Mucosa of rectum (tissue), 2 donors: ENCODE measurements at regions not wholly inside any gene's neighbourhood (a gene's known extent, or its start where the extent isn't known, plus 50 kb on each side); places are given as distances from the start of the nearest gene placed in this dataset.

ENCODE experiments used
- H3K27ac ChIP-seq, 2 donors: one replicate each; pipeline ENCODE4 v1.7.0; 2013; ENCODE audit warnings: inconsistent platforms in 2 of 2, low read depth in 2 of 2, low read length in 2 of 2
- H3K27me3 ChIP-seq, 2 donors: one replicate each; pipeline ENCODE4 v1.7.0; 2013; ENCODE audit warnings: low read length in 2 of 2; ENCODE audit not compliant: control insufficient read depth in 2 of 2, insufficient read depth in 2 of 2
- H3K36me3 ChIP-seq, 2 donors: one replicate each; pipeline ENCODE4 v1.7.0; 2013; ENCODE audit warnings: low read length in 2 of 2; ENCODE audit not compliant: control insufficient read depth in 2 of 2, insufficient read depth in 2 of 2
- H3K4me1 ChIP-seq, 2 donors: one replicate each; pipeline ENCODE4 v1.7.0; 2013; ENCODE audit warnings: low read length in 2 of 2, mild to moderate bottlenecking in 1 of 2; ENCODE audit not compliant: control insufficient read depth in 2 of 2, insufficient read depth in 2 of 2
- H3K4me3 ChIP-seq, 2 donors: one replicate each; pipeline ENCODE4 v1.7.0; 2013; ENCODE audit warnings: low read length in 2 of 2
- H3K9ac ChIP-seq, 2 donors: one replicate each; pipeline ENCODE4 v1.7.0; 2013; ENCODE audit warnings: low read length in 2 of 2, low read depth in 1 of 2, mild to moderate bottlenecking in 1 of 2
- H3K9me3 ChIP-seq, 2 donors: one replicate each; pipeline ENCODE4 v1.7.0; 2013; ENCODE audit warnings: low read length in 2 of 2; ENCODE audit not compliant: control insufficient read depth in 2 of 2
- donor health status: healthy.
- donor health status: Normal muscosa, but diverticular disease.

DNA sequence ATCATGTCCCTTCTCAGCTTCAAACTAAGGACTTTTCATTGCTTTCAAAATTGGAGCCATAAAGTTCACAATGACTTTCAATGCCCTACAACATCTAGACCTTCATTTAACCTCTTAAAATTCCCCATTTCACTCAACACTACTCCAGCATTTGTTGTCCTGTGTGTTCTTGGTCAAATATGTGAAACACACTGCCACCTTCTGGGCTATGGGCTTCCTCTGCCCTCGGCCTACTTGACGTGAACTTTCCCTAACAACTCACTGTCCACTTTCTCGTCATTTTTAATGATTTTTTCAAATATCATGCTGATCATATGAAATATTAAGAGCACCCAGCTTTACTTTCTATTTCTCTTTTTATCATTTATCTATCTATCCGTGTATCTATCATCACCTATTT, 2018.4 kb downstream of the NCAM2 start:
- Histone ChIP-seq H3K9ac (no peak overlapping the region), H3K27me3 (no peaks in the 10 kb centered on the region), H3K9me3 (peaks cover 0 to 4% of the 10 kb centered on the region in 2 donors), H3K36me3 (no peaks in the 10 kb centered on the region), H3K4me3 (no peak overlapping the region), H3K27ac (no peak overlapping the region), H3K4me1 (no peaks in the 10 kb centered on the region)

DNA sequence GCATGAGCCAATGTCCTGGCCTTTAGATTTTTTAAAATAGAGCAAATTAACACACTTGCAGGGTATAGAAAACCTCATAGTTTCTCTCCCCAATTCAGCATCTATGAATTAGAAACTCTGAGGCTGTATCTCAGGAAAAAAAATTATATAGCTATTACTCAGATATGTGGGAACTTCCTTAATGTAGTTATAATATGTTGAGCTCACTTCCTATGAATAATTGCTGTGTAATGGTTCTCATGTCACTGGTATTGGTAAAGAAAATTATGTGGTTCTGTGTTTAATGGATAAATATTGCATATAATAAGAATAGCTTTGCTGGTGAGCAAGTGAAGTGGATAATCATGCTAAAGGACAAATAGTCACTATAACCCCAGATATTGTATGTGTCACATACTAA, 2019.8 kb downstream of the NCAM2 start:
- H3K36me3 ChIP-seq: no peaks in the 10 kb centered on the region
- no peaks in the 10 kb centered on the region for H3K27me3 ChIP-seq
- no peak overlapping the region for H3K27ac ChIP-seq
- H3K4me3 ChIP-seq: no peak overlapping the region
- no peak overlapping the region for H3K9ac ChIP-seq
- peaks cover 0 to 4% of the 10 kb centered on the region in 2 donors for H3K9me3 ChIP-seq
- no peaks in the 10 kb centered on the region for H3K4me1 ChIP-seq

DNA sequence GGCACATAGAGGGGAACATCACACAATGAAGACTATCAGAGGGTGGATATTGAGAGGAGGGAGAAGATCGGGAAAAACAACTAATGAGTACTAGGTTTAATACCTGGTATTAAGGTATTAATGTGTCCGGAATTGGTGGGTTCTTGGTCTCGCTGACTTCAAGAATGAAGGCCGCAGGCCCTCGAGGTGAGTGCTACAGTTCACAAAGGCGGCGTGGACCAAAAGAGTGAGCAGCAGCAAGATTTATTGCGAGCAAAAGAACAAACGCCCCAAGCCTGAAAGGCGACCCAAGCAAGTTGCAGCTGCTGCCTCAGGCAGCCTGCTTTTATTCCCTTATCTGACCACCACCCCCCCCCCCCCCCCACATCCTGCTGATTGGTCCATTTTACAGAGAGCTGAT, 2022.8 kb downstream of the NCAM2 start:
- no peak overlapping the region for H3K9ac ChIP-seq
- H3K27ac ChIP-seq: no peak overlapping the region
- no peaks in the 10 kb centered on the region for H3K4me1 ChIP-seq
- peaks cover 0 to 4% of the 10 kb centered on the region in 2 donors for H3K9me3 ChIP-seq
- H3K27me3 ChIP-seq: no peaks in the 10 kb centered on the region
- no peaks in the 10 kb centered on the region for H3K36me3 ChIP-seq
- no peak overlapping the region for H3K4me3 ChIP-seq

DNA sequence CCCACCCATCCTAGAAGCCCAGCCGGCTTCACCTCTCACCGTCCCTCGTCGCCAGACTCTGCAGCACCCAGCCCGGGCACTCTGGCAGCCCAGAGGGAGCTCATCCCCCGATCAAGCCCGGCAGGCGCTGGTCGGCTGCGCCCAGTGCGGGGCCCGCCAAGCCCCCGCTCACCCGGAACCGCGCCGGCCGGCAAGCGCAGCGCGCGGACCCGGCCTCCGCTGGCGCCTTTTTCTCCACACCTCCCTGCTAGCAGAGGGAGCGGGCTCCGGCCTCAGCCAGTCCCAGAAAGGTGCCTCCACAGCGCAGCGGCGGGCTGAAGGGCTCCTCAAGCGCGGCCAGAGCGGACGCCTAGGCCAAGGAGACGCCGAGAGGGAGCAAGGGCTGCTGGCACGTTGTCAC, 2023.3 kb downstream of the NCAM2 start:
- no peaks in the 10 kb centered on the region for H3K27me3 ChIP-seq
- H3K4me3 ChIP-seq: no peak overlapping the region
- H3K9ac ChIP-seq: no peak overlapping the region
- no peak overlapping the region for H3K27ac ChIP-seq
- no peaks in the 10 kb centered on the region for H3K4me1 ChIP-seq
- peaks cover 0 to 2% of the 10 kb centered on the region in 2 donors for H3K9me3 ChIP-seq
- no peaks in the 10 kb centered on the region for H3K36me3 ChIP-seq

DNA sequence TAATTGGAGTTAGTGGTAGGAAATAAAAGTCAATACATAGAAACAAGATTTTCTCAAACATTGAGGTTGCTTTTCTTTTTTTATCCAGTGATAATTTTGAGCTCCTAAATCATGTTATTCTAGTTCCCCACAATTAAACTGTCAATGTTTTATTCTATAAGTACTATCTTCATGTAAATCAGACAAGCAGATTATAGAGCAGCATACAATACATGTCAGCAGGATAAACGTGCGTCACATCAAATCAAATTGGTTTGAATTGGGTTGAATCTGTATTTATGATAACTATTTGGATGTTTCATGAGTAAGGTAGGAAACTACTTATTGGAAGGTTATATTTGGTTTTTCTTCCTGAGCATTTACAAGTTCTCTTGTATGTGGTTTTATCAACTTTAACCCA, 2028.7 kb downstream of the NCAM2 start:
- no peak overlapping the region for H3K27ac ChIP-seq
- H3K4me1 ChIP-seq: no peaks in the 10 kb centered on the region
- no peak overlapping the region for H3K4me3 ChIP-seq
- H3K9me3 ChIP-seq: no peaks in the 10 kb centered on the region
- no peaks in the 10 kb centered on the region for H3K27me3 ChIP-seq
- H3K9ac ChIP-seq: no peak overlapping the region
- no peaks in the 10 kb centered on the region for H3K36me3 ChIP-seq

DNA sequence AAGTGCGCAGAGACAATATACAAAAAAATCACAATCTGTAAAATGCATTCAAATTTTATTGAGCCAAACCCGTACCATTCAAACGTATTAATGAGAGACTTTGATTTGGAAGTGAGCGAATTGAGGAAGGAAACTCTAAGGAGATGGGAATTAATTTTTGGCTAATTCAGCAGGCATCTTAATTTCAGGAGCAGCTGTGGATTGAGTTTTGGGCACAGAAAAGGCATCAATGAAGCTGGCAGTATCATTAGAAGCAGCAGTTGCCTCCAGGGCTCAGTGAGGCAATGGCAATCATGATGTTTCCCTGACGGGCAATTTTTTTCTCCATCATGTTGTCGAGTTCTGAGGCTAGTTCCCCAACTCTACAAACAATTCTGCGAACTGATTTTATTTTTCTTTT, 2041.6 kb downstream of the NCAM2 start:
- H3K27me3 ChIP-seq: no peaks in the 10 kb centered on the region
- peaks cover 4 to 5% of the 10 kb centered on the region in 2 donors for H3K9me3 ChIP-seq
- H3K4me1 ChIP-seq: no peaks in the 10 kb centered on the region
- H3K9ac ChIP-seq: no peak overlapping the region
- H3K4me3 ChIP-seq: no peak overlapping the region
- no peak overlapping the region for H3K27ac ChIP-seq
- no peaks in the 10 kb centered on the region for H3K36me3 ChIP-seq

DNA sequence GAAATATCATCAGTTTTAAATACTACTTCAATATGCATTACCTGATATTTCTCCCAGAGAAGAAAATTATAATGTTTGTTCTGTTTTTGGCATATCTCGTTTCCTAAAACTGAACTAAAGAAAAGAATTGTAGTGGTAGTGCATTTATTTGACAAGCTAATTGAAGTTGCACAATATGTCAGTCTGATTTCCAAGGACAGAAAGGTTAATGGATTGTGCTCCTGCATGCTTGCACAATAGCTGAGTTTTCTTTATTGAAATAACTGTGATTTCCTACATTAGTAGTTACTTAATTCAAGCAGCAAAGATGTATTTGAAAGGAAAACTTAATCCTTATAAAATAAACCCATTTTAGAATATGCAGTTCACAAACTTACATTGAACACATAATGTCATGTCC, 2047.7 kb downstream of the NCAM2 start:
- Histone ChIP-seq H3K27ac (no peak overlapping the region), H3K4me3 (no peak overlapping the region), H3K36me3 (no peaks in the 10 kb centered on the region), H3K27me3 (no peaks in the 10 kb centered on the region), H3K9ac (no peak overlapping the region), H3K4me1 (no peaks in the 10 kb centered on the region), H3K9me3 (peaks cover 0 to 4% of the 10 kb centered on the region in 2 donors)

DNA sequence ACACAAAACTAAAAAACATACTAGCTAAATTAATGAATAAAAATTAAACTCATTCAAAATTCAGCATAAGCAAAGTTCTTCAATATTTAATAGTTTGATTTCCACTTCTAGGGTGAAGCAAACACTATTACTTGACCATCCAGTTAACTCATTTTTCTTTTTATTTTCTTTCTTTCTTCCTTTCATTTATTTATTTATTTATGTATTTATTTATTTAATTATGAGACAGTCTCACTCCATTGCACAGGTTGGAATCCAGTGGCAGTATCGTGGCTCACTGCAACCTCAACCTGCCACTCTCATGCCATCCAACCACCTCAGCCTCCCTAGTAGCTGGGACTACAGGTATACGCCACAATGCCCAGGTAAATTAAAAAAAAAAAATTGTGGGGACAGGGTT, 2069.5 kb downstream of the NCAM2 start:
- peaks cover 0 to 5% of the 10 kb centered on the region in 2 donors for H3K9me3 ChIP-seq
- H3K27ac ChIP-seq: no peak overlapping the region
- H3K27me3 ChIP-seq: no peaks in the 10 kb centered on the region
- H3K9ac ChIP-seq: no peak overlapping the region
- H3K36me3 ChIP-seq: no peaks in the 10 kb centered on the region
- H3K4me3 ChIP-seq: no peak overlapping the region
- H3K4me1 ChIP-seq: no peaks in the 10 kb centered on the region

DNA sequence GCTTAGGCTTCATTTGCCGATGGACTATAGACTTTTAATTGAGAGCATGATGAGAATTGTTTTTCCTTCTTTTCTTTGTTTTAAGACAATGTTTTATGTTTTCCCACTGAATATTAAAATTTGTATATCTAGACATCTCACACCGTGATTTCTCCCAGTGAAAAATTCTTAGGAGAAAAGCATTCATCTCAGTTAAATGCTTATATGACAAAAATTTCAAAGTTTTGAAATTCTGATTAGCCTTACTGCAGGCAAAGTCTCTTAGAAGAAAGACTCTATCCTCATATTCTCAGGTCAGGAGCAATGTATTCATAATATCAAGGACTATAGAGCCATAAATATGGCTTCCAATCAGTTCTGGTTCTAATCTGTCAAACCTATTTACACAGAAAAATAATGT, 2085.0 kb downstream of the NCAM2 start:
- Histone ChIP-seq H3K27ac (no peak overlapping the region), H3K4me3 (no peak overlapping the region), H3K27me3 (no peaks in the 10 kb centered on the region), H3K9me3 (peaks cover 0 to 4% of the 10 kb centered on the region in 2 donors), H3K4me1 (no peaks in the 10 kb centered on the region), H3K36me3 (no peaks in the 10 kb centered on the region), H3K9ac (no peak overlapping the region)

DNA sequence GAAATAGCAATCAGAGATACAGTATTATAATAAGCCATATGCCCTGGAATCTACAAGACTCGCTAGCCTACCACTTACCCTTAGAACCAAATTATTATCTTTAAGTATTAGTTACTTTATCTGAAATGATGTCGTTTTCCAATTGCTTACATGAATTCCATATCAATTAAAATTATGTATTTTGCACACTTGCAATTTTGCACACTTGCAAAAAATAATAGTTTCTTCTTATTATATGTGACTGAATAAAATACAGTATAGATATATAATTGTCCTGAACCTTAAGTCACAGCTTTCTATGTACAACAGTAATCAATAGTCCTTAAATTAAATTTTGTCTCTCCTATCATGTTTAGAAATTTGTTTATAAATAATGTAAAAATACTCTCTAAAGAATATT, 2095.1 kb downstream of the NCAM2 start:
- Histone ChIP-seq H3K4me1 (no peaks in the 10 kb centered on the region), H3K9me3 (no peaks in the 10 kb centered on the region), H3K36me3 (no peaks in the 10 kb centered on the region), H3K27ac (no peak overlapping the region), H3K4me3 (no peak overlapping the region), H3K27me3 (no peaks in the 10 kb centered on the region), H3K9ac (no peak overlapping the region)

DNA sequence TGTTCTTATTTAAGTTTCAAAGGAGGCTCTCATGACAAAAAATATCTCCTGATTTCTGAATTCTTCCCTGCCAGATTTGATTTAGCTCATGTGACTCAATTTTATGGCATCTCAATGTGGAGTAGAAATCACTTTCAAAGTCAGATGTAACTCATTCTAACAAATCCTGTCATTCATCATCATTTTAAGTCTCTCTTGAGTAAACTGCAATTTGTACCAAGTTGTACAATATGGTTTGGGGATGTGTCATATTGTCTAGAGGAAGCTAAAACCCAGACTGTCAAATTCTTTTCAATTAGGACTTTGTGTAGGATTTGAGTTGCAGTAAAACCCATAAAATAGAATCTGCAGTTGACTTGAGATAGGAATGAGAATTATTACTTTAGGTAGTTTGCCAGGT, 2101.0 kb downstream of the NCAM2 start:
- Histone ChIP-seq H3K4me1 (no peaks in the 10 kb centered on the region), H3K4me3 (no peak overlapping the region), H3K36me3 (no peaks in the 10 kb centered on the region), H3K27me3 (no peaks in the 10 kb centered on the region), H3K9me3 (peaks cover 0 to 5% of the 10 kb centered on the region in 2 donors), H3K27ac (no peak overlapping the region), H3K9ac (no peak overlapping the region)
